G401 (cell line): ENCODE measurements at regions not wholly inside any gene's neighbourhood (a gene's known extent, or its start where the extent isn't known, plus 50 kb on each side); places are given as distances from the start of the nearest gene placed in this dataset.
"Not testable (repeated sequence)": the region's sequence is repeated elsewhere in the genome, so short reads cannot be mapped to it uniquely, and the experiment has no call there.

Experiments used
- DNase-seq: peaks from one replicate; pipeline ENCODE4 v3.0.0-alpha.2; 2015; ENCODE audit warnings: low spot score
- in situ Hi-C: cut with HindIII; loops from 2 replicates; pipeline ENCODE4 v1.10.0; 2016; ENCODE audit warnings: low sequenced_read_pairs, mixed read lengths

DNA sequence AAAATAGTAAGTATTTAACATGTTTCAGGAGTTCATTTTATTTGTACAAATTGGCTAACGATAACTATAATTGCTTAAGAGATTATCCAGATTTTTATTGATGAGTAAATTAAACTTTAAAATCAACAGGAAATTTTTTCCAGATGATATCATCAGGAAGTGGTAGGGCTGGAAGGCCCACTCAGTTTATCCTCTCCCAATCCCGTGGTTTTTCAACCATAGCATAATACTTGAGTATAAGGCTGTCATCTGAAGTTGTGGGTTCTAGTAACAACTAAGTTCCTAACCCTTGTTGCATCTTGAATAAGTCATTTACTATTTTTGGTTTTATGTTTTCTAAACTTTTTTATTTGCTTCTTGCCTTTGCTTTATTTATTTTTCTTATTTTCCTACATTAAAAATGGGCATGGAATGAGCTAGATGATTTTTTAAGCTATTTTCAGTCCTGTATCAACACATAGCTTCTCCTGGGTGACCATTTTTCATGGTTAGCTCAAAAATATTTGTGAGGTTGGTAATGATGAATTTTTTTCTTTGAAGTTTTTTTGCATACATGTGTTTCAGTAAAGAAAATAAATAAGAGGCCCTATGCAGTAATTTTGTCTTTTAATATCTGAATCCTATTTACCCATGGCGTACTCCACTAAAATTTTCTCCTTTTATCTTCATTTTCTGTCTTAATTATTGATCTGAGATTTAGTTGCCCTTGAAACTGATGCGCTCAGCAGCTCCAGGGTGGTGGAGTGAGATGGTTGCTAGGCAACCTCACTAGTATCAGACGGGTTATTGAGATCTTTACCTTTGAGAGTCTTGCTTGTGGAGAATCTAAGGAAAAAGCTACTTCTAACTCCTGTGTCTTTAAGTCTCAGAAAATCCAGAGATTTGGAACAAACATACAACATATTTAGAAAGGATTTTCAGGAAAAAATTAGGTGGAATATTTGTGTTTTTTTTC is 452.0 kb upstream of the CCDC179 start:
- in situ Hi-C loops = no loop called here
- no peak for DNase-seq

- DNase-seq = no peak
- in situ Hi-C loops = no loop called here
These were observed 452.7 kb upstream of the CCDC179 start for GRCh38 chr11:23313001-23313400.

DNA sequence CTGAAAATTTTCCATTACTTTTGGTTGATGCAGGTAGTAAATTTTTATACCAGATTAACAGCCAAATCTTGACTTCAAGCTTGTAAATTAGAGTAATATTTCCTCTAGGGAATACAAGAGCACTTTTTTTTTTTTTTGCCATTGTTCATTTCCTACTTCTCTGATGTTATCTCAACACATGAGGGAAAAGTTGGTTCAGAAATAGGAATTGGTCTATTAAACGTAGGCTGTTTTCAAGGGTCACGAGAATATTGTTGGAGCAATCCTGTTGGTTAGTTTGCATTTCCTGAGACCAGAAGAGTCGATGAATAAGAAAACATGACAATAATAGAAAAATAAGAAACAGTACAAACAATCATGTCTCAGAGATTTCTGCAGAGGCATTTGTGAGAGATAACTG is 453.9 kb upstream of the CCDC179 start:
- no peak for DNase-seq
- in situ Hi-C loops = no loop called here

DNA sequence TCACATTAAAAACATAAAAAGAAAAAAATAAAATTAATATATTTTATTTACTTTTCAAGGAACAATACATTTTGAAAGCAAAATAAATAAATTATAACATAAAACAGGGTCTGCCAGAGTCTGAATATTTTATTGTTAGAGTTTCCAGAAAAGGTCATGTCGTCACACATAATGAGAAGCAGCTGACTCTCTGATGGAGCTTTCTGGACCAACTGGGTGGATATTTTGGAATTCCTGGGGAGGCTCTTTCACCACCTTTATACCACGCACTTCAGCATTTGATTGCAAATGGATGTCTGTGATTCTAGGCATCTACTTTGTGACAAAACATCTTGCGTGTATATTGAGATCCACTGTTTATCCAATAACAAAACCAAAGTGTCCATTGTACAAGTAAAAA is 455.0 kb upstream of the CCDC179 start:
- DNase-seq = no peak
- in situ Hi-C loops = no loop called here

- DNase-seq = no peak
- in situ Hi-C loops = no loop called here
These were observed 457.5 kb upstream of the CCDC179 start for GRCh38 chr11:23317816-23318215.

GRCh38 chr11:23318670-23319069 is 458.4 kb upstream of the CCDC179 start:
- no peak for DNase-seq
- in situ Hi-C loops = no loop called here

GRCh38 chr11:23320131-23320530 is 459.9 kb upstream of the CCDC179 start:
- DNase-seq = no peak
- in situ Hi-C loops = no loop called here

DNA sequence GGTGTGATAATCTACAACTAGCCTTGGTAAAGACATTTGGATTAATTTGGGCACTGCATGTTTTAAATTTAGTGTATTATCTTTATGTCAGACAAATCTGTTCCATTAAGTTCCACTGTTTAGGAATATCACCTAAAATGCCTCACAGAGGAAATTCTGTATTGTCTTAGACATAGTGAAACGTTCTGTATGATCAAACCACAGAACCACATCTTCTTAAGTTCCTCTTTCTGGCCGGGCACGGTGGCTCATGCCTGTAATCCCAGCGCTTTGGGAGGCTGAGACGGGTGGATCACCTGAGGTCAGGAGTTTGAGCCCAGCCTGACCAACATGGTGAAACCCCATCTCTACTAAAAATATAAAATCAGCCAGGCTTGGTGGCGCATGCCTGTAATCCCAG is 475.3 kb upstream of the CCDC179 start:
- in situ Hi-C loops = not testable (repeated sequence)

GRCh38 chr11:23336961-23337360 is 476.7 kb upstream of the CCDC179 start:
- in situ Hi-C loops = no loop called here
- DNase-seq = no peak

More for the DNA sequence above, 475.3 kb upstream of the CCDC179 start:
- not testable (repeated sequence) for DNase-seq

DNA sequence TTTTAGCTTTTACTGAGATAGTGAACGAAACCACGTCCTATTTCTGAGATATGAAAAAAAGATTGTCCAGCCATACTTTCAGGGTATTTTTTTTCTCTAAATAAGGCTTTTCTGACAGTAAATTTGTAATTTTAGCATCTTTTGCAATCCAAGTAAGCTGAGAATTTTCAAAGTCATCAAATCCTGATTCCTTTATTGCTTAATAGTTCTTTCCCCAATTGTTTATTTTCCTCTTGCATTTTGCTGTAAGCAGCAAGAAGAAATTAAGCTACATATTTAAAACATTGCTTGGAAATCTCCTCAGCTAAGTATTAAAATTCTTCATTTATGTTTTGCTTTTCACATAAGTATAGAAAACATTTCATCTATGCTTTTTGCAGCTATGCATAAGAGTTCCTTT is 493.3 kb upstream of the CCDC179 start:
- DNase-seq = no peak

DNA sequence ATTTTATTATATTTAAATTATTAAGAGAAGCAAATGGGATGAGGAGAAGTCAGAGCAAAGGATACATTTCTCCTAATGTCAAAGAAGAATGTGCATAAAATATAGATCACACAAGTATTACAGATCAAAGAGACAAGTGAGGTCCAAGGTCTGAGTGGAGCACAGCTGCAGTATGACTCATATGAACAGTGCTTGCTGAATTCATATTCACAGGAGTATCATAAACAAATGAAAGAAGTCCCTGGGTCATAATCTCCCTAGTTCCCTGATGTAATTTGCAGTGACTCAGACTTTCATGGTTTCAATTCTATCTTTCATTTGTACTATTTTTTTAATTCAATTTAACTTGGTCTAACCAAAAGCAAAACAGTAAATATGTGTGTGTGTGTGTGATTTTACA is 499.0 kb upstream of the CCDC179 start:
- in situ Hi-C loops = no loop called here
- DNase-seq = no peak

More for the DNA sequence above, 493.3 kb upstream of the CCDC179 start:
- in situ Hi-C loops = no loop called here

DNA sequence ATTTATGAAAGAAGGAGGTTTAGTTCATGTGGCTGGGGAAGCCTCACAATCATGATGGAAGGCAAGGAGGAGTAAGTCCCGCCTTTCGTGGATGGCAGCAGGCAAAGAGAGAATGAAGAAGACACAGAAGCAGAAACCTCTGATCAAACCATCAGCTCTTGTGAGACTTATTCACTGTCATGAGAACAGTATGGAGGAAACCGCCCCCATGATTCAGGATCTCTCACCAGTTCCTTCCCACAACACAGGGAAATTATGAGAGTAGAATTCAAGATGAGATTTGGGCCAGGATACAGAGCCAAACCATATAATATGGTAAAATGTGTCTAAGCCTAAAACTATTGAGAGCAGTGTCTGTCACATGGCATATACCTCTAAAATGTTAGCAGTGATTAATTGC is 503.8 kb upstream of the CCDC179 start:
- no peak for DNase-seq
- in situ Hi-C loops = no loop called here

DNA sequence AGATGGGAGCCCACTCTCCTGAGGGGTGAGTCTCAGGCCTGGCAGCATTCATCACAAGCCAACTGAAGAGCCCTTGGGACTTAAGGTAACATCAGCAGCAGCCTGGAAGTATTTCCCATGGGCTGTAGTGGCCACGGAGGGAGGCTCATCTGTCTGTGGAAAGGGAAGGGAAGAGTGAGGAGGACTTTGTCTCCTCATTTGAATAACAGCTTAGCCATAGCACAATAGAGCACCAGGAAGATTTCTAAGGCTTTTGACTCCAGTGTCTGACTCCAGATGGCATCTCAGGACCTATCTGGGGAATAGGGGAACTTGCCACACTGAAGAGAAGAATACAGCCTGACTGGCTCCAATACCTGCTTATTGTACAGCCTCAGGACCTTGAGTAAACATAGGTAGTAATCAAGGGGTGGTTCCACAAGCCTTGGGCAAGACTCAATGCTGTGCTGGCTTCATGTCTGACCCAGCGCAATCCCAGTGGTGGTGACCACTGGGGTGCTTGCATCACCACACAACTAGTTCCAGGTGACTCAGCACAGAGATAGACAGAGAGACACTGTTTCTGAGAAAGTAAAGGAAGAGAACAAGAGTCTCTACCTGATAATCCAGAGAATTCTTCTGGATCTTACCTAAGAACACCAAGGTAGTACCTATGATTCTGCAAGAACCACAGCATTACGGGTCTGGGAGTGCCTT is 510.5 kb upstream of the CCDC179 start:
- no peak for DNase-seq
- in situ Hi-C loops = no loop called here

DNA sequence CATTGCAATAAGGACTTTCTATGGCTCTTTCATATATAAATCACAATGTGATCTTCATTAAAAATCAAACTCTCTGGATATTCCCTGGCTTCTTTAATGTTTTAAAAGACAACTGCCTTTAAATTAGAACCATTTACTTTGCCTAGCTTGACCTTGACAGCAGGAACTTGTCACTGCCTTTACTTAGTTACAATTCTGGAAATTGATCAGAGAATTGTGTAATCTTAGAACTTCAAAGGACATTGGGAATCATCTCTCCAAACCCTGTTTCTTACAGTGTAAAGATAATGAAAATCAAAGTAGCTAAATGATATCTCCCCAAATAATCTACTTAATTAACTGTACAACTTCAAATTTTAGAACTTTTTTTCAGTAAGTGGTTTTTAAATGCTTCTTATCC is 517.6 kb upstream of the CCDC179 start:
- no peak for DNase-seq
- in situ Hi-C loops = no loop called here

- DNase-seq = no peak
- in situ Hi-C loops = no loop called here
These were observed 530.8 kb upstream of the CCDC179 start for GRCh38 chr11:23391031-23391430.

GRCh38 chr11:23398052-23398451 is 537.8 kb upstream of the CCDC179 start:
- DNase-seq = no peak
- in situ Hi-C loops = no loop called here

DNA sequence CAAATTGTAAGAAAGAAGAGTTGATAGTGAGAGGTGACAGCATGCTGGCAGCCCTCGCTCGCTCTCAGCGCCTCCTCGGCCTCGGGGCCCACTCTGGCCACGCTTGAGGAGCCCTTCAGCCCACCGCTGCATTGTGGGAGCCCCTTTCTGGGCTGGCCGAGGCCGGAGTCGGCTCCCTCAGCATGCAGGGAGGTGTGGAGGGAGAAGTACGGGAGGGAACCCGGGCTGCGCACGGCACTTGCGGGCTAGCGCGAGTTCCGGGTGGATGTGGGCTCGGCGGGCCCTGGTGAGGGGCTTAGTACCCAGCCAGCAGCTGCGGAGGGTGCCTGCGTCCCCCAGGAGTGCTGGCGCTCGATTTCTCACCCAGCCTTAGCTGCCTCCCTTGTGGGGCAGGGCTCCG is 539.7 kb upstream of the CCDC179 start:
- in situ Hi-C loops = no loop called here
- no peak for DNase-seq

DNA sequence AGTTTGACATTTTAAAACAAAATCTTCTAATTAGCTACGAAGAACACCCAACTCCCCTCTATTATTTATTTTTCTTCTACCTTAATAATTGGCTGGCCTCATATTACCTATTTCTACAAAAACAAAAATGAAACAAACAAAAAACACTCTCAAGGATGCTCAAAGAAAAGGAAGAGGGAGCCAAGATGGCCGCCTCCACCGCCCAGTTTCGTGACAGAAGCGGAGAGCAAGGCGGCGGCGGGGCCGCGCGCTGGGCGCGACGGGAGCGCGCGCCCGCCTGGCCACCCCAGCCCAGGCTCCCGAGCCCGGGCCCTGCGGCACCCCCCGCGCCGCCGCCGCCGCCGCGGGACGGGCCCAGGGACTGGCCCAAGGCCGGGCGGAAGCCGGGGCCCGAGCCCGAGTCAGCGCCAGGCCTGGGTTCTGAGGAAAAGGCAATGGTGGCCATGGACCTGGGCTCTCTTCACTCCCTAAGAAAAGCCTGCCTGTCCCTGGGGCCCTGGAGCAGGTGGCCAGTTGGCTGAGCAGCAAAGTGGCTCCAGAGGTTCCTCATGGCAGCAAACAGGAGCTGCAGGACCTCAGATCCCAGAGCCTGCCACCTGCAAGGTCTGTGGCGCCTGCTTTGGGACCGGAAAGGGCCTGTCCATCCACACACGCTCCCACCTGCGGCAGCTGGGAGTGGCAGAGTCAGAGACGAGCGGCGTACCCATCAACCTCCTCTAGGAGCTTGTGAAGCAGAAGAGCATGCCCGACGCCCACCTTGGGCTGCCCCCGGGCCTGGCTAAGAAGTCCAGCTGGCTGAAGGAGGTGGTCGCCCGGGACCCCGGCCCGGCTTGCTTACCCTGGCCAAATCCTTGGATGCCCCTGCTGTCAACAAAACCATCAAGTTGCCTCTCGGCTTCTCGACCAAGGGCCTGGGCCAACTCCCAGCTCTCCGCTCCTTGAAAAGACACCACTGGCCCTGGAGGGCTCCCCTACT is 543.2 kb upstream of the CCDC179 start:
- in situ Hi-C loops = no loop called here
- DNase-seq = no peak
